ENCODE measurements at regions not wholly inside any gene's neighbourhood (a gene's known extent, or its start where the extent isn't known, plus 50 kb on each side); places are given as distances from the start of the nearest gene placed in this dataset.

GRCh38 chr4:20532116-20532790 lies 168.0 kb upstream of the PACRGL start:
- 95% methylated on average over 3 of the region's 3 CpGs for WGBS
- Histone ChIP-seq H3K9me3 (no peaks in the 10 kb centered on the region), H3K27me3 (no peaks in the 10 kb centered on the region), H3K27ac (replicated peaks in 1 of 4) (no peak overlapping the region), H3K4me1 (no peaks in the 10 kb centered on the region), H3K4me3 (no peak overlapping the region), H3K36me3 (peaks cover 0 to 51% (median 22%) of the 10 kb centered on the region in 4 donors)
- no peak for DNase-seq (ENCODE audit: extremely low spot score)
- TF ChIP-seq POLR2AphosphoS5 (IDR thresholded peaks at IDR 0.05) (no peak), POLR2A (IDR thresholded peaks at IDR 0.05; ENCODE audit: low read depth) (no peak), EP300 (IDR thresholded peaks at IDR 0.05) (no peak), CTCF (IDR thresholded peaks at IDR 0.05) (no peak)
- intact Hi-C loops (cut with DNase I), result no loop called here

GRCh38 chr4:20532871-20533870 lies 167.1 kb upstream of the PACRGL start:
- intact Hi-C loops (cut with DNase I), result no loop called here
- no peaks in the 10 kb centered on the region for H3K9me3 ChIP-seq
- H3K36me3 ChIP-seq, result peaks cover 0 to 45% (median 24%) of the 10 kb centered on the region in 4 donors
- H3K27ac ChIP-seq (replicated peaks in 1 of 4), result no peak overlapping the region
- TF ChIP-seq POLR2A (IDR thresholded peaks at IDR 0.05; ENCODE audit: low read depth) (no peak), POLR2AphosphoS5 (IDR thresholded peaks at IDR 0.05) (no peak), CTCF (IDR thresholded peaks at IDR 0.05) (no peak), EP300 (IDR thresholded peaks at IDR 0.05) (no peak)
- no peak for DNase-seq (ENCODE audit: extremely low spot score)
- no peaks in the 10 kb centered on the region for H3K4me1 ChIP-seq
- WGBS, result 83% methylated on average over 5 of the region's 5 CpGs
- no peak overlapping the region for H3K4me3 ChIP-seq
- no peaks in the 10 kb centered on the region for H3K27me3 ChIP-seq

- WGBS, result 79% methylated on average over 5 of the region's 5 CpGs
- Histone ChIP-seq H3K36me3 (peaks cover 0 to 28% (median 18%) of the 10 kb centered on the region in 4 donors), H3K27ac (replicated peaks in 1 of 4) (no peak overlapping the region), H3K9me3 (no peaks in the 10 kb centered on the region), H3K4me3 (no peak overlapping the region), H3K27me3 (no peaks in the 10 kb centered on the region), H3K4me1 (no peaks in the 10 kb centered on the region)
- intact Hi-C loops (cut with DNase I), result no loop called here
- no peak for TF ChIP-seq EP300 (IDR thresholded peaks at IDR 0.05)
- DNase-seq (ENCODE audit: extremely low spot score), result no peak
Measured at GRCh38 chr4:20538905-20539304, 161.4 kb upstream of the PACRGL start.

GRCh38 chr4:20543131-20543530 lies 157.1 kb upstream of the PACRGL start:
- no peak overlapping the region for H3K4me3 ChIP-seq
- 49% methylated on average over 2 of the region's 2 CpGs for WGBS

More at GRCh38 chr4:20543131-20543530, 157.1 kb upstream of the PACRGL start:
- Histone ChIP-seq H3K4me1 (peaks cover 0 to 6% (median 5%) of the 10 kb centered on the region in 4 donors), H3K9me3 (no peaks in the 10 kb centered on the region), H3K27ac (replicated peaks in 1 of 4) (no peak overlapping the region), H3K36me3 (peaks cover 0 to 6% (median 0%) of the 10 kb centered on the region in 4 donors), H3K27me3 (no peaks in the 10 kb centered on the region)
- no peak for TF ChIP-seq POLR2AphosphoS5 (IDR thresholded peaks at IDR 0.05)
- no peak for TF ChIP-seq POLR2A (IDR thresholded peaks at IDR 0.05; ENCODE audit: low read depth)
- no peak for TF ChIP-seq CTCF (IDR thresholded peaks at IDR 0.05)
- no peak for TF ChIP-seq EP300 (IDR thresholded peaks at IDR 0.05)
- DNase-seq (ENCODE audit: extremely low spot score), result no peak
- intact Hi-C loops (cut with DNase I), result loop anchor here (5.0 to 10.0 kb wide), 2 partner anchors 121 to 142 kb away; no protein-coding TSS in a partner anchor
